NCI-H226 (cell line): ENCODE measurements at regions not wholly inside any gene's neighbourhood (a gene's known extent, or its start where the extent isn't known, plus 50 kb on each side); places are given as distances from the start of the nearest gene placed in this dataset.
"Not testable (repeated sequence)": the region's sequence is repeated elsewhere in the genome, so short reads cannot be mapped to it uniquely, and the experiment has no call there.

Experiments
- DNase-seq: peaks from one replicate; pipeline ENCODE4 v3.0.0-alpha.2; 2015

DNA sequence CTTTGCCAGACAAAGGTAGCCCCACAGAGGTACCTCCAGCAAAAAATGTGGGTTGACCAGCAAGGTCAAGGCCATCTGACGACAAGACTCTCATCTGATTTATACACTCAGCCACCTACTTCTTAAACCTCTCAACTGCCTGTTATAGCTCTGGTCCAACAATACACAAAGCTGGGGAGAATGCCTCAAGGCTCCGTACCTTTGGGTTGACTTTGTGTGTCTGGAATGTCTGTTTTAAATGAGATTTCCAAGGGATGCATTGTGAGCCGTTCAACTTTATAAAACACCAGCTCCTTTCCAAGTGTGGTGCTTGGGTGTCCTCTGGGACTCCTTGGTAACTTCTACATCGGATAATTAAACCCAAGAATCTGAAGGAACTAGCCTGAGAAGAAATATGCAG, 167.0 kb upstream of the RPL34 start:
- no peak for DNase-seq

DNA sequence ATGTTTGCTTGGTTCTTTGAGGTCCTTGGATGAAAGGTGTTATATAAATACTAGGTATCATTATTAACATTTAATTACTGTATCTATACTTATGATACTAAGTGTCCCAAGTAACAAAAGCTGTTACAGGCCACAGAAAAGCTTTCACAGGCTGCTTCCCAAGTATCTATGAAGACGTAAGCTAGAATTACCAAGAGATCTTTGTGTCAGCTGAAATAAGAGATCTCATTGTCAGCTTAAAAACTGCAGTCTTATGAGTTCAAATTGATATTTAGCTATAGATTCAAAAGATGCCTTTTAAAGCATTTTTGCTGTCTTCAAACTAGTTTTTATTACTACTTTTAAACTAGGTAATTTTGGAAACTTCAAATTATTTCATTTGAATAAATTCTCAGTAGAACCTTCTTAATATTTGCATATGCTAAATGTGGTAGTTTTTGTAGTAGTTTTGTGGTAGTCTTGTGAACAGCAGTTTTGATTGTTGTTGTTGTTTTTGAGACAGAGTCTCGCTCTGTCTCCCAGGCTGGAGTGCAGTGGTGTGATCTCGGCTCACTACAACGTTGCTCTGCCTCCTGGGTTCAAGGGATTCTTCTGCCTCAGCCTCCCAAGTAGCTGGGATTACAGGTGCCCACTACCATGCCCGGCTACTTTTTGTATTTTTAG, 170.0 kb upstream of the RPL34 start:
- no peak for DNase-seq

DNA sequence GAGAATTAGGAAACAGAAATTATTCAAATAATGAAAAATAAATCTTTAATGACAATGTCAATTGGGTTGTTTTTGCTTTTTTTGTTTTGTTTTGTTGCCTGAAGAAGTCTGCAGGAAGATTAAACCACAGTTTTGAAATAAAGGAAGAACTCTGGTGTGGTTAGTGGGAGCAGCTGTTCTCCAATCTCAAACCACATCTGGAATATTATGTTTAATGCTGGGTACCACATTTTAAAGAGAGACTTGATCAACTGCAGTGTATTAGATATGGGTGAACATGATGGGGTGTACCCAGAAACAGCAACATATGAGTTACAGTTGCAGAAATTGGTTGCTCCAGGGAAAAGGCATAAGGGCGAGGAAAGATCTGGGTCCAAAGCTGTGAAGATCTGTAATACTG, 171.2 kb upstream of the RPL34 start:
- no peak for DNase-seq

DNA sequence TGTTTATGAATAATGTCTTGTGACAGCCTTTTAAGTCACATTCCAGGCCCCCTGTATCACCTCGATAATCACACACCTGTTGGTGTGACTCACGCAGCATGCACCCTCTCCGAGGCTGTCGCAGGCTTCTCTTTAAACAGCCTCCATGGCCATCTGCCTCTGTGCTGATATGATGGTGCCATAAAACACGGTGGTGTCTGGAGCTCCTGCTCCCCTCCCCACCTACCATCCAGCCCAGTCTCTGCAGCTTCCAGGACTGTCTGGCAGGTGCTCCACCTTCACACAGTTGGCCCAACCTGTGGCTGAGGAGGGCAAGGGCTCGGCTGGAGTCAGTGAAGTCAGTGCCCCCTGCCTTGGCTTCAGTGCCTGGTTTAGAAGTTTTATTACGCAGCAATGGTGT, 173.8 kb upstream of the RPL34 start:
- no peak for DNase-seq

DNA sequence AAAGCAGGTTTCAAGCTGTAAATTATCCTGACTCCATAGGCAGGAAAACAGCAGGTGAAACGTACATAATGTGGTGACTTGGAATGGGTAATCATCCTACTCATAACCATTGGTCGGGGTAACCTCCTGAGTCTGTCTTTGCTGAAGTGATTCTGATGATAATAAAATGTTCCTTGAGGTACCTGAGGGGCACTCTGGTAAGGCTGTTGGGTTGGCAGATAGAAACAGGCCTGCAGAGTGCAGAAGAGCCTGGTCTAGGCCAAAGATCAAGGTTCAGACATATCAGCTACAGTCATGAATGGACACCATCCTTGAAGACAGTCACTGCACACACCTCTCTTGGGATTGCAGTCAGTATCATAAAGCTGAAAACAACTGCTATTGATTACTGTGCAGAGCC, 174.7 kb upstream of the RPL34 start:
- no peak for DNase-seq

DNA sequence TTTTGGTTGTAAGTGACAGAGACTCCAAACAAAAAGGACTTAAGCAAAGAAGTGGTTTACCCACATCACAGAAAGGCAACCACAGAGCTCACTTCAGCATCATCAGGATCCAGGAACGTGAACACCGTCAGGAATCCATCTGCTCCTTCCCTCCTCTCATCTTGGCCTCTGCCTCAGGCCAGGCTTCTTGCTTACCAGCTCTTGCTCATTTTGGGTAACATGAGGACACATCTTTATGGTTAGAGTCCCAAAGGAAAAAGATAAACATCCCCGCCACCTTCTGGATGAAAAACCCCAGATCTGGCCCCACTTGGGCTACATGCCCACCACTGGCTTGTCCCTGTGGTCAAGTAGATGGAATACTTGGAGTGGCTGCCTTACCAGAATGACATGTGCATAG, 176.8 kb upstream of the RPL34 start:
- no peak for DNase-seq

DNA sequence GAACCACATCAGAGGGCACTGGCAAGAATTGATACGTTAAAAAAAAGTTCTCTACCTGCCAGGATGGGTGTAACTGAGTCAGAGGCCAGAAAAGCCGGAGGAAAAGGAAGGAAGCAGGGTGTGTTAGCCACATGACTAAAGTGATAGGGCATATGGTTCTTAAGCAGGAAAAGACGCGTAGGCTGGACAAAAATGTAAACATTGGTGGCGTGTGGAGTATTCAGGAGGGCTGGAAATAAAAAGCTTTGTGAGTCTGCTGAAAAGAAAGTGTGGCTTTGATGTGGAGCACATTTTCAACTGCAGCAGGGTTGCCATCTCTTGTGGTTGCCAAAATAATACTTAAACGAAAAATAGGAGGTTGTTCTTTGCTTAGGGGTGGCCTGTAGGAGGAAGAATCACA, 186.5 kb upstream of the RPL34 start:
- no peak for DNase-seq

DNA sequence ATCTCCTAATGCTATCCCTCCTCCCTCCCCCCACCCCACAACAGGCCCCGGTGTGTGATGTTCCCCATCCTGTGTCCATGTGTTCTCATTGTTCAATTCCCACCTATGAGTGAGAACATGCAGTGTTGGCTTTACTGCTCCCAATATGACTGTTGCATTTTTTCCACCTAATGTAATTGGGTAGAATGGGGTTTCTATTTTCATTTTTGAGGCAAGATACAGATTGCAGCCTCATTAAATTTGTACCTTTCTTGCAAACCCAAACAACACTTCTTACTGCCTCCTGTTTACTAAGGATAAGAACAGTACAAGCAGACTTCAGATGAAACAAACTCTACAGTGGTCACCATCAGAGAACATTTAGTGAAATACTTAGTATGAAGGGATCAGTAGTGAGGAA, 187.0 kb upstream of the RPL34 start:
- not testable (repeated sequence) for DNase-seq

DNA sequence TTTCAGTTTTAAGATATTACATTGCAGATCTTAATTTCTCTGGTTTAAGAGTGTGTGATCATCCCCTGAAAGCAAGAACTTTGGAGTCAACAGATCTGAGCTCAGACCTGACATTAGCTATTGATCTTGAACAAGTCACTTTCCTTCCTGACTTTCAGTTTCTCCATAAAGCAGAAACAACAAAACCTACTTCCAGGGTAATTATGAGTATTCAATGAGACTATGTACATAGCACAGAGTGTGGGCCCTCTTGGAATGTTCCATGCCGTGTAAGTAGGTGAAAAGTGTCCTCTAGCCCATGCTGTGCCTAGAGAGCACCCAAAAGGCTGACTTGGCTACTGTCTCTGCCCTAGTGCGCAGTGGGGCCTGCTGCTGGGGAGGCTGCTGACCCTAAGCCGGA, 188.0 kb upstream of the RPL34 start:
- no peak for DNase-seq

DNA sequence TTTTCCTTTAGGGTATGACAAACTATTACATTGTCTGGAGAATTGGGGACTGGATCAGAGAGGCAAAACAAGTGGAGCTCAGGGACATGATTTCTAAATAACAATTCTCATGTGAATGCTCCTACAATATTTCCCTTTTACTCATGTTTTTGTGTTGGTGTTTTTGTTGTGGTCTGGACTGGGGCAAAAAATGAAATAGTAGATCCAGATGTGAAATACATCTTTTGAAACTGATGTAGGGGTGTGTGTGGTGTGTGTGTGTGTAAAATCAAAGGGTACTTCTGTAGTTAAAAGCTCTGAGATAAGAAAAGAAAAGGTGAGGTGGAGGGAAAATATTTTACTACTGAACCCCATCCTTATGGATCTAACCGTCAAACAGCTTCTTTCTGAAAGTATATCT, 188.4 kb upstream of the RPL34 start:
- DNase-seq = no peak

DNA sequence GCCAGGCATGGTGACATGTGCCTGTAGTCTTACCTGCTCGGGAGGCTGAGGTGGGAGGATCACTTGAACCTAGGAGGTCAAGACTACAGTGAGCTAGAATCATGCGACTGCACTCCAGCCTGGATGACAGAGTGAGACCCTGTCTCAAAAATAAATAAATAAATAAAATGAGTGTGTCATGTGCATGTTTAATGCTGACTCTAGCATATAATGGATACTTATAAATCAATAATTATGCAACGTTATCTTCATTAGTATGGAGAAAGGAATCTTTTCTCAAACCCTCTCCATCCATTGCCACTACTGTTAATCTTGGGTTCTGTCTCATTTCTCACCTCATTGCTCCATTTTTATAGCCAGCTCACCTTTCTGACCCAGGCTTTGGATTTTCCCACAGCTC, 189.5 kb upstream of the RPL34 start:
- DNase-seq = no peak

DNA sequence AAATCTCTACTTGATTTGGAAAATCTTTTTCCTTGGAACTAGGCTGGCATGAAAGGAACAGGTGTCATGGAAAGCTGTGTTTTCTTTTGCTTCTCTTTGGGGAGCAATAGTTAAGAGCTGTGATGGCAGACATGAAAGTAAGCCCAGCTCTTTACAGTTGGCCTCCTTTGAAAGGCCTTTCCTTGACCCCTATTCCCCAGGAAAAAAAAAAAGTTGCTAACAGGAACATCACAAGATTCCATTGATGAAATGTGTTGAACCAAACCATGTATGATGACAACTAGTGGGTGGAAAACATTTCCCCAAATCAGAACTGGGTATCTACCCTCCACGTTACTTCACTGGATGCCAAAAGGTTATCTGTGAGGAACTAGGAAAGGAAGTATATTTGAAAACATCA, 190.7 kb upstream of the RPL34 start:
- no peak for DNase-seq

DNA sequence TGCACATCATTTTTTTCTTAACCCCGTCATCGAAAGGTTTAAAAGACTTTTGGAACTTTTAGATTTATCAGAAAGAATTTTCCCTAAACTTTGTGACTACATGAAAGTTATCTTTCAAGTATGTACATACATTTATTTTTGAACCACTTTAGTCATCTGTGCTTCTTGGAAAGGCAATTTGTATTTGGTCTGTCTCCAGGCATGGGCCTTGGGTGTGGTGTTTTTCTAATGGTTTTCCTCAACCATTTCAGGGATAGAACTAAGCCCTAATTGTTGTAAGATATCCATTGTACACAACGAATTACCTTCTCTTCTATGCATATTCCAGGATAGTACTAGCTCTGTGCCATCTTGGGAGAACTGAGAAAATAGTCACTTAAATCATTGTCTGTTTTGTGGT, 191.5 kb upstream of the RPL34 start:
- DNase-seq = no peak

DNA sequence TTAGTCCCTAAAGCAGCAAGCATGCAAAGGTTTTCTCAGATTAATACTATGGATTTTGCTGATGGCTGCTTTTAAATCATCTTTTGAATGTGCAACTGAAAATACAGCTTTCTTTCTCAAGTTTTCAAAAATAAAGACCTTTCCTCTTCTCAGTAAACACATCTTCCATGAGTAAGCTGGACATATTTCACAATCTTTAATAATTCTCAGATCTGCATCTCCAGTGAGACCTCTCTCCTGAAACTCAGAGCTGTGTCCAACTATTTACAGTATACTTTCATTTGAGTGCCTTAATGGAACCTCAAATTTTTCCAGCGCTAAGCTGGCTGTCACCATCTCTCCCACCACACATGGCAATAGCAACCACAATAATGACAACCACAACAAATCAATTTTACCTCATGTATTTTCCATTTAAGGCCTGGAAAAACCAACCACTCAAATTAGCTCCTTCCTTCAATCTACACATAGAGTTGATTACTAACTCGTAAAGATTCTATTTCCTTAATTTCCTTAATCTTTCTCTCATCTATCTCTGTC, 192.4 kb upstream of the RPL34 start:
- DNase-seq = no peak

DNA sequence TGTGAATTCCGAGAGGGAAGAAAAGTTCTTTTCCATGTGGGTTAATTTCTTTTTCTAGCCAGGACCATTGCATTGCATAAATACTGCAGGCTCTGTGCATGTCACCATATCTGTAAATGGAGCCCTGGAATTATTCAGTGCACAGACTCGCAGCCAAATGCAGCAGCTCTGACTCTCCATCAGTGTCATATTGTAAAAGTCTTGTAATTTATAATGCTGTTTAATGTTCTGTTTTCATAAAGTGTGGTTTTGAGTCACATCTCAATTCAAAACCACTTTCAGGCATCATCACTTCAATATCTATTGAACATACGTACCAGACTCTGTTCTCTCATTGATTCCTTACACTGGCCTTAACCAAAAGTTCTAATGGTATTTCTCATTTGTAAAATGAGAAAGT, 193.9 kb upstream of the RPL34 start:
- no peak for DNase-seq

DNA sequence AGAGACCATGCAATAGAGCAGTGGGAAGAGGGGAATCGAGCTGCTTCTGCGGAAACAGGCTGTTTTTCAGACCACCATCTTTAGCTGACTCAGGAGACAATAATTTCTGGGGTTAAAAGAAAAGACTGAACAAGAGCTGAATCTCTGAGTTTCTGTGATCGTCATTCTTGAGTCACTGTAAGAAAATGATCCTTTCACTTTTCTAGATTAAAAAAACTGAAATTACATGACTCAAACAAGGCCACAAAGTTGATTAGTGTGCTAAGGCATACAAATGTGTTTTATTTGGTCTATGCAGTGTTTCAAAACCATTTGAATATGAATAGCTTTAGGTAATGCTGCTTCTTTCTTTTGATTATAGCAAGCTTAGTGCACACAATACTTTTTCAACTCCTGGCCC, 194.4 kb upstream of the RPL34 start:
- DNase-seq = no peak

DNA sequence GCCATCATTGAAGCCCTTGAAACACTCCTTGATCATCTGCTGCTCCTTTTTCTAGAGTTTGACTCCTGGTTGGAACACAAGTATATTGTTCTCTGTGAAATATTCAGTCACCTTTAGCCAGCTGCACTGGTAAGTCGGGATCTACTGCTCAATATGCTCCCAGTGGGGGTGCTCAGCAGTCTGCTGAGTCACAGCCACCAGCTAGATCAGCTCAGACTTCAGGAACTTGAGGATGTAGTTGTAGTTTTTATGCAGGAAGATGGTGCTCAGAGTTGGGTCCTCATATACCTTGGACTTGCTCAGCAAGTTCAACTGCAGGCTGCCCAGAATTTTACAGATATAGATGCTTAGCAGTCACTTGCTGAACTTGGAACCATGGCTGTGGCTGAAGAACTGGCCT, 202.5 kb upstream of the RPL34 start:
- DNase-seq = no peak

DNA sequence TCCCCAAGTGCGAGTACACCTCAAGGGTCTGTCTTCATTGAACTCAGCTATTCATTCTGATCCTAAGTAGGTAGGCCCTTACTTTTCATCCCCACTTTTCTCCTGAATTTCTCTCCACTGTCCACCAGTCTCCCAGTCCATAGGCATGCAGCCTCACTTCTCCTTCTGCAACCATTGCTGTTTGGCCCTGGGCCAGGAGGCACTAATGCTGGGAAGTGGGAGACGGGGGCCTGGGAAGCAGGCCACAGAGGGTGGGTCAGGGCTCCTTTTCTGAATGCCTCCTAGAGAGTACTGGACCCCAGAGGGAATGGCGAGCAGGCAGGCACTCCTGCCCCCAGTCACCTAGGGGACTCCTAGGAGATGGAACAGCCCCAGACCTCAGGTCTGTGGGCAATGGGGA, 203.5 kb upstream of the RPL34 start:
- DNase-seq = no peak

DNA sequence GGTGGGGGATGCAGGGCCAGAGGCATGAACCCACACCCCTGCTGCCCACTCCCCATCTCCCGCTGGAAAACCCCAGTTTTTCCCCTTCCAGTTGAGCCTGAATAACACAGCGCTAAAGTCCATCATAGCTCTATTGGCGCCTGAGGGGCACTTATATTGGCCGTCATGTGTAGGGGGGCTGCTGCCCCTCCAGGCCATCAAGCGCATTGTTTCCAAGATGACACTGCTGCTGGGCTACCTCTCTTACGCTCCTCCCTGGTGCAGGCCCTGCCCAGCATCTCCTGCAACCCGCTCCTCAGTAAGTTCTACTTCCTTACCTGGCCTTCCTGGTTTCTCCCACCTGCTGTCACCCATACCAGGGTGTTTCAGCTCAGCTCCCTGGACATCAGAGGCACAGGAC, 205.0 kb upstream of the RPL34 start:
- DNase-seq = no peak

DNA sequence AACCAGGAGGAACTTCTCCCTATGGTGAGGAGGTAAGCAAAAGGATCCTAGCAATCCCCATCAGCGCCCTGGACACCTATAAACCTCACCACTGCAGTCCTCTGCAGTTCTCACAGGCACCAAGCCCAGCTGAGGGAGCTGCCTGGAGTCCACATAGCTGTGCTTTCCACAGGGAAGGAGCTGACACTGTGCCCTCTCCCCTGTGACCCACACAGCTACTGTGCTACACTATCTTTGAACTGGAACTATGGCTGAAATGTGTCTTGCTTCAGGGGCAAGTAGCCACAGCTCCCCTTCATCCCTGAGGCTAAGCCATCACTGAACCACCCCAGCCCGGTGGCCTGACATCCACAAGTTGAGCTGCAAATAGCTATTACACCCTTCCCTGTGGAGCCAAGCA, 208.5 kb upstream of the RPL34 start:
- DNase-seq = no peak

DNA sequence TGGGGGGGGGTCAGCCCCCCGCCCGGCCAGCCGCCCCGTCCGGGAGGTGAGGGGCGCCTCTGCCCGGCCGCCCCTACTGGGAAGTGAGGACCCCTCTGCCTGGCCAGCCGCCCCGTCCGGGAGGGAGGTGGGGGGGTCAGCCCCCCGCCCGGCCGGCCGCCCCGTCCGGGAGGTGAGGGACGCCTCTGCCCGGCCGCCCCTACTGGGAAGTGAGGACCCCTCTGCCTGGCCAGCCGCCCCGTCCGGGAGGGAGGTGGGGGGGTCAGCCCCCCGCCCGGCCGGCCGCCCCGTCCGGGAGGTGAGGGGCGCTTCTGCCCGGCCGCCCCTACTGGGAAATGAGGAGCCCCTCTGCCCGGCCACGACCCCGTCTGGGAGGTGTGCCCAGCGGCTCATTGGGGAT, 210.7 kb upstream of the RPL34 start:
- DNase-seq = not testable (repeated sequence)

DNA sequence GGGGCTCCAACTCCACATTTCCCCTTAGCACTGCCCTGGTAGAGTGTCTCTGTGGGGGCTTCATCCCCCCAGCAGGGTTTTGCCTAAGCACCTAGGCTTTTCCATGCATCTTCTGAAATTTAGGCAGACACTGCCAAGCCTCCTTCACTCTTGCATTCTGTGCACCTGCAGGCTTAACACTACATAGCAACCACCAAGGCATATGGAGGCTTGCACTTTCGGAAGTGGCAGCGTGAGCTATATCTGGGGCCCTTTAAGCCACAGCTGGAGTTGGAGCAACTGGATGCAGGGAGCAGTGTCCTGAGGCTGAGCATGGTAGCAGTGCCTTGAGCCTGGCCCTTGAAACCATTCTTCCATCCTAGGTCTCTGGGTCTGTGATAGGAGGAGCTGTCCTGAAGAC, 214.8 kb upstream of the RPL34 start:
- DNase-seq = no peak

DNA sequence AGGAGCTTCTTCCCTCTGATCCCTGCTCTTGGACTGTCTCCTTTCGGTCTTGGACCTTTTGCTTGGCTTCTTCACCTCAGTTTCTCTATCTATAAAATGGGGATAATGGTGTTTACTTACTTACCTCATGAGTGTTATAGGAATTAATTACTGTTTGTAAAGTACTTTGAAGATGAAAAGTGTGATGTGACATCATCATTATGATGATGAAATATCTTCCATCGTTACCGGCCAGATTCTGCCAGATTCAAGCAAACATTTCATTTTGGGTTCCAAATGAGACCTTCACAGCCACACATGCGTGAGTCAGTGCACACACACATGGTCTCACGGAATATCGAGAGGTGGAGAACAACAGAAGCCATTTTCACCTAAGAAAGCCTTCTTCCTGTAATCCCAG, 220.1 kb upstream of the RPL34 start:
- no peak for DNase-seq

DNA sequence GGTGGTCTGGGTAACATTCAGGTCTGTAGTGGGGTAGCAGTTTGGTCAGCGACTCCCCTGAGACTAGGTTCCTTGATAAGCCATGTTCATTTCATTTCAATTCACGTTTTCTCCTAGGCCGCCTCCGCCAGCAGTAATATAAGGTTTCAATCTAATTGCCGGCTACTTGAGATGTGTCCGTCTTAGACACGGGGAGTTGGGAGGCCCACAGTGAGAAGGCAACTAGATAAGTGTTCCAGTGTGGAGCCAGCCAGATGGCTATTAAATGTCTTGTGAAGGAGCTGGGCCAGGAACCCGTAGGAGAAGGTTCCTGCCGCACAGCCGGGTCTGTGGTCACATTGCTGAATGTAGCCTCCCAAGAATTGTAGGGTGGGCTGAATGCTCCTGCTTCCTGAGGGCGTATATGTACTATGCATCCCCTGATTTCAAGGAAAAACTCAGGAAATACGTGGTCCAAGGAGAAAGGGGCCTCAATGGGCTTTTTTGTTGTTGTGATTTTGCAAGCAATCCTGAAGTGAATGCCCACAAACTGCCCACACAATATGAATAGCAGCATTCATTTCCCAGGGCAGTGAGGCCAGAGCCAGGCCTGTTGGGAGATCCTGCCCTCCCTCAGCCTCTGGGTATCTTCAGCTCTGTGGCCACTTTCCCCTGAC, 220.6 kb upstream of the RPL34 start:
- no peak for DNase-seq

DNA sequence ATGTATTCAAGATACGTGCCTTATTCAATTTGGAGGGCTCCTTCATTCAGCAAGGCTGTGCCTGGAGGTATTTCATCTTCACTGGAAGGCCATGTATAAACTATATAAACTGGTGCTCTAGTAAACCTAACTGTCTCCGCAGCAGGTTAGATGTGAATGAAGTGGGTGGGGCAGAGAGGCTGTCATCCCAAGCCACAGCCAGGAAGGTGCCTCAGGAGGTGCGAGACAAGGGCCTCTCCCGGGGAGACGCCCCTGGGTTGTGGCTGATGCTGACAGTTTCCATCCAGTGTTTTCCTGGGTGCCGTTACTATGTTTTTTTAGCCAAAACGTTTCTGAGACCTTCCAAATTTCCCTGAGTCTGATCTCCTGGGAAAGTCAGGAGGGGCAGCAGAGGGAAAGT, 221.5 kb upstream of the RPL34 start:
- no peak for DNase-seq
